Subcutaneous abdominal adipose tissue (tissue), 5 donors: ENCODE measurements at regions not wholly inside any gene's neighbourhood (a gene's known extent, or its start where the extent isn't known, plus 50 kb on each side); places are given as distances from the start of the nearest gene placed in this dataset.
"Not testable (repeated sequence)": the region's sequence is repeated elsewhere in the genome, so short reads cannot be mapped to it uniquely, and the experiment has no call there.

Source experiments
- H3K27ac ChIP-seq: one replicate; pipeline ENCODE4 v1.7.0; 2013; ENCODE audit warnings: low read depth, mild to moderate bottlenecking, inconsistent platforms, low read length, moderate library complexity
- H3K27me3 ChIP-seq, 5 donors: one replicate each; pipeline ENCODE4 v1.7.0; 2013; ENCODE audit warnings: low read length in 5 of 5, inconsistent platforms in 1 of 5; ENCODE audit not compliant: control insufficient read depth in 5 of 5, insufficient read depth in 4 of 5
- H3K36me3 ChIP-seq, 5 donors: one replicate each; pipeline ENCODE4 v1.7.0; 2013; ENCODE audit warnings: low read length in 5 of 5; ENCODE audit not compliant: control insufficient read depth in 5 of 5, insufficient read depth in 5 of 5
- H3K4me1 ChIP-seq, 5 donors: one replicate each; pipeline ENCODE4 v1.7.0; 2013; ENCODE audit warnings: low read length in 5 of 5, mild to moderate bottlenecking in 3 of 5, moderate library complexity in 1 of 5; ENCODE audit not compliant: control insufficient read depth in 5 of 5, insufficient read depth in 5 of 5
- H3K4me3 ChIP-seq, 5 donors: one replicate each; pipeline ENCODE4 v1.7.0; 2013; ENCODE audit warnings: low read length in 5 of 5, low read depth in 1 of 5
- H3K9ac ChIP-seq, 5 donors: one replicate each; pipeline ENCODE4 v1.7.0; 2013; ENCODE audit warnings: low read length in 5 of 5, mild to moderate bottlenecking in 4 of 5, moderate library complexity in 3 of 5
- H3K9me3 ChIP-seq, 5 donors: one replicate each; pipeline ENCODE4 v1.7.0; 2013; ENCODE audit warnings: low read length in 5 of 5; ENCODE audit not compliant: control insufficient read depth in 5 of 5
- donor health status: healthy.
- donor health status: healthy.
- donor health status: healthy.
- donor health status: healthy.
- donor health status: healthy.

- H3K9me3 ChIP-seq = no peaks in the 10 kb centered on the region
- no peak overlapping the region for H3K27ac ChIP-seq
- no peaks in the 10 kb centered on the region for H3K27me3 ChIP-seq
- no peak overlapping the region for H3K4me3 ChIP-seq
- H3K36me3 ChIP-seq = no peaks in the 10 kb centered on the region
- no peaks in the 10 kb centered on the region for H3K4me1 ChIP-seq
- H3K9ac ChIP-seq = no peak overlapping the region
Measured at GRCh38 chr11:98300719-98301118, 720.0 kb upstream of the CNTN5 start.

DNA sequence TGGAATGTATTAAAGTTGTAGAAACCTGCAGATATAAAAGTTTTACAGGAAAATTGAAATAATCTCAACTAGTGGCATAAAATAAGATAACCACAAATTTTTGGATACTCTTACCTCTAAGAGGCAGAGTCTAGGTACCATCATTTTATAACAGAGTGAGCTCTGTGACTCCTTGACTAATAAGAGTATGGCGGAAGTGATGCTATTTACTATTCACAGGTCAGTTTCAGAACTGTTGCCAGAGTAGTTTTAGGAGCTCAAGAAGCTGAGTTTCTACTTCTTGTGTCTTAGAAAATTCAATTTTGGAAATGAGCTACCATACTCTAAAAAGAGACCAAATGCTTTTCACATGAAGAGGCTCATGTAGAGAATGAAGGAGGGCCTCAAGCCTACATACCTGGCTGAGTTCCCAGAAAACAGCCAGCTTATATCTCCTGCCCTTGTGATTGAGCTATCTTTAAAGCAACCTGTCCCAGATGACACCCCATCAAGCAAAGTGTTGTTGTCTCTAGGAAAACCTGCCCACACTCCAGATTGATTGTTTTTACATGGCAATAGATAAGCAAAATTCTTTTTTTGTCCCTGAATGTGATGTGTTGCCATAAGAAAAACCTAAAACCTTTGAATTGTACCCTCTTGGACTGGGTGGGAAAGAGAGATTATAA is 712.8 kb upstream of the CNTN5 start:
- no peak overlapping the region for H3K9ac ChIP-seq
- no peaks in the 10 kb centered on the region for H3K9me3 ChIP-seq
- no peaks in the 10 kb centered on the region for H3K36me3 ChIP-seq
- H3K27me3 ChIP-seq = no peaks in the 10 kb centered on the region
- H3K4me3 ChIP-seq = no peak overlapping the region
- H3K27ac ChIP-seq = no peak overlapping the region
- no peaks in the 10 kb centered on the region for H3K4me1 ChIP-seq

DNA sequence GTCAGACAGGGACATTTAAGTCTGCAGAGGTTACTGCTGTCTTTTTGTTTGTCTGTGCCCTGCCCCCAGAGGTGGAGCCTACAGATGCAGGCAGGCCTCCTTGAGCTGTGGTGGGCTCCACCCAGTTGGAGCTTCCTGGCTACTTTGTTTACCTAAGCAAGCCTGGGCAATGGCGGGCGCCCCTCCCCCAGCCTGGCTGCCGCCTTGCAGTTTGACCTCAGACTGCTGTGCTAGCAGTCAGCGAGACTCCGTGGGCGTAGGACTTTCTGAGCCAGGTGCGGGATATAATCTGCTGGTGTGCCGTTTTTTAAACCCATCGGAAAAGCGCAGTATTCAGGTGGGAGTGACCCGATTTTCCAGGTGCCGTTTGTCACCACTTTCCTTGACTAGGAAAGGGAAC is 690.4 kb upstream of the CNTN5 start:
- H3K4me3 ChIP-seq, H3K27me3 ChIP-seq, H3K36me3 ChIP-seq, H3K9me3 ChIP-seq, H3K4me1 ChIP-seq, H3K27ac ChIP-seq, H3K9ac ChIP-seq: not testable (repeated sequence)

DNA sequence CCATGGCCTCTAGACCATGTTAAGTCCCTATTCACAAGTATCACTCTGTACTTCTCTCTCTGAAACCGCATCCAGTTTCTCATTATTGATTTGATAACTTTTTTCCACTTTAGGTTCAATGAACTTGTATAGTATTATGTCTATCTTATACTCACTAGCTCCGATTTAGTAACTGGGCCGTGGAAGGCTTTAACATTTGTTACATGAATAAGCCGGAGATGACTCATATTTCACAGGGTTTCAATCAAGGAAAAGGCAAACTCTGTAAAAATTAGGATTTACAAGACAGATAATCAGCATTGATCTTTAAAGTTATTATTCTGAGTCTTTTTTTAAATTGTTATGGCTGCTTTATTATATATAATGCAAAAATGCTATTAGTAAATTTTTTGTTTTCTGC is 662.2 kb upstream of the CNTN5 start:
- no peaks in the 10 kb centered on the region for H3K27me3 ChIP-seq
- no peak overlapping the region for H3K4me3 ChIP-seq
- no peaks in the 10 kb centered on the region for H3K36me3 ChIP-seq
- H3K9me3 ChIP-seq = peaks cover 0 to 3% (median 0%) of the 10 kb centered on the region in 5 donors
- no peak overlapping the region for H3K9ac ChIP-seq
- H3K4me1 ChIP-seq = no peaks in the 10 kb centered on the region
- H3K27ac ChIP-seq = no peak overlapping the region

- H3K9ac ChIP-seq = no peak overlapping the region
- H3K27me3 ChIP-seq = no peaks in the 10 kb centered on the region
- H3K27ac ChIP-seq = no peak overlapping the region
- no peaks in the 10 kb centered on the region for H3K9me3 ChIP-seq
- no peaks in the 10 kb centered on the region for H3K4me1 ChIP-seq
- H3K4me3 ChIP-seq = no peak overlapping the region
- no peaks in the 10 kb centered on the region for H3K36me3 ChIP-seq
Measured at GRCh38 chr11:98365190-98365589, 655.6 kb upstream of the CNTN5 start.

GRCh38 chr11:98365941-98366340 is 654.8 kb upstream of the CNTN5 start:
- Histone ChIP-seq H3K9ac (no peak overlapping the region), H3K4me3 (no peak overlapping the region), H3K27ac (no peak overlapping the region), H3K9me3 (no peaks in the 10 kb centered on the region), H3K27me3 (no peaks in the 10 kb centered on the region), H3K36me3 (no peaks in the 10 kb centered on the region), H3K4me1 (no peaks in the 10 kb centered on the region)

- Histone ChIP-seq H3K27me3 (no peaks in the 10 kb centered on the region), H3K4me1 (no peaks in the 10 kb centered on the region), H3K27ac (no peak overlapping the region), H3K36me3 (no peaks in the 10 kb centered on the region), H3K9me3 (no peaks in the 10 kb centered on the region), H3K9ac (no peak overlapping the region), H3K4me3 (no peak overlapping the region)
Measured at GRCh38 chr11:98390391-98390790, 630.4 kb upstream of the CNTN5 start.

- H3K9ac ChIP-seq, H3K9me3 ChIP-seq, H3K36me3 ChIP-seq, H3K27ac ChIP-seq, H3K4me3 ChIP-seq, H3K4me1 ChIP-seq, H3K27me3 ChIP-seq: not testable (repeated sequence)
Measured at GRCh38 chr11:98394500-98394899, 626.2 kb upstream of the CNTN5 start.

DNA sequence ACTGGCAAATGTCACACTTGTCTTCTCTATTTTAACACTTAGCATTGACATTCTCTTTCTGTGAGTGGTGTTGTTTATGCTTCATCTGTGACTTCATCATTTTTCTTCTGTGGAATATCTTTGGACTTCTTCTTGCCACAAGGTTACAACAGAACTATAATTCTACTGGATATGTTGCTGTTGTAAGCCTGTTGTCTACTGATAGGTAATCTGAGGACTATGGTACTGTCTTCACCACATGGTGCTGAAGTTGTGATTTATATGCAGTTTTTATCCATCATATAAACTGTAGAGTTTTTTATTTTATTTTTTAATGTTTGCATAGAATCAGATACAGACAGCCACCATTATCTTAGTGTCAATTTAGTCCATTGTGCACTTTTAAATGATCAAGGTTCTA is 622.2 kb upstream of the CNTN5 start:
- H3K4me3 ChIP-seq = no peak overlapping the region
- no peak overlapping the region for H3K27ac ChIP-seq

DNA sequence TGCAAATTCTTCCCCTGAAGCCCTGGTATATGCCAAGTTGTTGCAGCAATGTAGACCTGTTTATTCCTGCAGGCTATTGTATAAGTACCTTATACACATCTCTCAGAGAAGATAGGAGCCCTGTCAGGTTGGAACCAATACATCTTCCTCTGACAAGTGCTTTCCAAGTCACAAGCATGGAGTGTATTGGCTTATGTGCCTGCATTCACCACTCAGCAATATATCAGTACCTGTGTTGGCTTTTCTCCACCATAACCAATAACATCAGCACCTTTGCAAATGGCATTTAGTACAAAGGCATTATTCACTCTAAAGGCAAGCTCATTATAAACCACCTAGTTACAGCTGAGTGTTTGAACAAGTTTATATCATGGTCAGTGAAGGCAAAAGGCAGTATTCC is 611.7 kb upstream of the CNTN5 start:
- no peaks in the 10 kb centered on the region for H3K9me3 ChIP-seq
- H3K27me3 ChIP-seq = no peaks in the 10 kb centered on the region
- no peaks in the 10 kb centered on the region for H3K36me3 ChIP-seq
- no peaks in the 10 kb centered on the region for H3K4me1 ChIP-seq
- no peak overlapping the region for H3K27ac ChIP-seq
- no peak overlapping the region for H3K4me3 ChIP-seq
- H3K9ac ChIP-seq = no peak overlapping the region

More for the DNA sequence above, 622.2 kb upstream of the CNTN5 start:
- Histone ChIP-seq H3K27me3 (no peaks in the 10 kb centered on the region), H3K36me3 (no peaks in the 10 kb centered on the region), H3K4me1 (no peaks in the 10 kb centered on the region), H3K9ac (no peak overlapping the region), H3K9me3 (no peaks in the 10 kb centered on the region)

GRCh38 chr11:98411777-98412176 is 609.0 kb upstream of the CNTN5 start:
- Histone ChIP-seq H3K4me1 (no peaks in the 10 kb centered on the region), H3K4me3 (no peak overlapping the region), H3K9me3 (no peaks in the 10 kb centered on the region), H3K9ac (no peak overlapping the region), H3K27me3 (no peaks in the 10 kb centered on the region), H3K36me3 (no peaks in the 10 kb centered on the region), H3K27ac (no peak overlapping the region)
